Stimulated activated CD8-positive, alpha-beta memory T cell treated with anti-CD3 and anti-CD28 coated beads, Interleukin-7, amount 100 ng/mL, for 1 hour (primary cell): ENCODE measurements at regions not wholly inside any gene's neighbourhood (a gene's known extent, or its start where the extent isn't known, plus 50 kb on each side); places are given as distances from the start of the nearest gene placed in this dataset.

Experiments
- DNase-seq, 2 donors: peaks; one replicate each; pipeline ENCODE4 v3.0.0-alpha.2; 2020; ENCODE audit warnings: low read depth in 2 of 2

DNA sequence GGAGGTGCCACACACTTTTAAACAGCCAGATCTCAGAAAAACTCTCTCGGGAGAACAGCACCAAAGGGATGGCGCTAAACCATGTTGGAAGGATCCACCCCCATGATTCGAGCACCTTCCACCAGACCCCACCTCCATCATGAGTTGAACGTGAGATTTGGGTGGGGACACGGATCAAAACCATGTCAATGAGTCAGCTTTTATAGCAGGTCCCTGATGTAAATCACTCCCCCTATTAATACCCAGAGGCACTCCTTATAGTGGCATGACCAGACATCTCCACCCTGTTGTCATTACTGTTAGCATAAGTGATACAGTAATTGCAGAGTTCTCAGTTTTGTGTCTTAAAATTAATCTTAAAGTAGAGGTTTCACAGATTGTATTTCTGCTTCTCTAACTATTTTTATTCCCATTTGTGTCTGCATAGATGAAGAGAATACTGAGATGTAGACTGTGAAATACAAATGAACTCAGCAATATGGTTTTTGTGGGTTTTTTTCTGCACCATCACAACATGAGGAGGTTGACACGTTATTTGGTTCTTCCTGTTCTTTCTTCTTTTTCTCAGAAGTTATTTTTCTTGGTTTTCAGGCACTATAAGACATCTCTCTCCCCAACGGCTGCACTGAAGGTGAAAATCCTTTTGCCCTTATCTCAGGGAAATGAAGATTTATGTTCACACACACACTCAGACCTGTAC is 218.2 kb downstream of the ARL4C start:
- DNase-seq: no peak

DNA sequence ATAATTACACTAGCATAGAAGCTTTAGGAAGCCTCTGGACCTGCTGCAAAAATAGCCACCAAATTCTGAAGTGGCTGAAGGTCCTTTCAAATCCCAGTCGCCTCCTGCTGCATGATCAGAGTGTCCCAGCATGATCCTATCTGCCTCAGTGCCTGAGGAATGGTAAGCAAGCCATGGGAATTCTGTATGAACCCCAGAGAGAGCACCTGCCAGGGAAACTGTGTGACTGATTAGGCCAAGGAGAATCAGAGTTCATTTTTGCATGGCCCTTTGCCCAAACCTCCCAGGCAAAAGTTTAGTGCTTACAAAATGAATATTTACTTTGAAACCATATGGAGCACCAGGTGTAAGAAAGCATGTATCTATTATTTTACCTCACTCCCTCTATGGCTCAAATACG is 221.4 kb downstream of the ARL4C start:
- DNase-seq: no peak

DNA sequence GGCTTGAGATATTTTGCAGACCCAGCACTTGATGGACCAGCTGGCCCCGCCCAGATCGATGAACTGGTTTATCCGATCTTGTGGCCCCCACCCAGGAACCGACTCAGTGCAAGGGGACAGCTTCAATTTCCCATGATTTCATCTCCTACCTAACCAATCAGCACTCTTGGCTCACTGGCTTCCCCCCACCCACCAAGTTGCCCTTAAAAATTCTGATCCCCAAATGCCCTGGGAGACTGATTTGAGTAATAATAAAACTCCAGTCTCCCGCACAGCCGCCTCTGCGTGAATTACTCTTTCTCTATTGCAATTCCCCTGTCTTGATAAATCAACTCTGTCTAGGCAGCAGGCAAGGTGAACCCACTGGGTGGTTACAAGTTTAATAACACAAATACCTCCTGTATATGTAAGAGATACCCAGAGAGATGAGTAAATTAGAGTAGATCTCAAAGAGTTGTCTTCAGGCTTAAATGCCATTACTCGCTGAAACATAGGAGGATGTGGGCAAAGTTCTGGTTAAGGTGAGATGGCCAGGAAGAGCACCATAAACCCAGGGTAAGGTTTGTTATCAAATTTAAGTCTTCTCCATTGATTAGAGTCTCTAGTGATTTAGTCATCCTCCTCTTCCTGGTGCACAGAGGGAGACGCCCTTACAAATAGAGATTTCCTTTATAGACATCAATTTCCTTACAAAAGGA is 222.8 kb downstream of the ARL4C start:
- no peak for DNase-seq

DNA sequence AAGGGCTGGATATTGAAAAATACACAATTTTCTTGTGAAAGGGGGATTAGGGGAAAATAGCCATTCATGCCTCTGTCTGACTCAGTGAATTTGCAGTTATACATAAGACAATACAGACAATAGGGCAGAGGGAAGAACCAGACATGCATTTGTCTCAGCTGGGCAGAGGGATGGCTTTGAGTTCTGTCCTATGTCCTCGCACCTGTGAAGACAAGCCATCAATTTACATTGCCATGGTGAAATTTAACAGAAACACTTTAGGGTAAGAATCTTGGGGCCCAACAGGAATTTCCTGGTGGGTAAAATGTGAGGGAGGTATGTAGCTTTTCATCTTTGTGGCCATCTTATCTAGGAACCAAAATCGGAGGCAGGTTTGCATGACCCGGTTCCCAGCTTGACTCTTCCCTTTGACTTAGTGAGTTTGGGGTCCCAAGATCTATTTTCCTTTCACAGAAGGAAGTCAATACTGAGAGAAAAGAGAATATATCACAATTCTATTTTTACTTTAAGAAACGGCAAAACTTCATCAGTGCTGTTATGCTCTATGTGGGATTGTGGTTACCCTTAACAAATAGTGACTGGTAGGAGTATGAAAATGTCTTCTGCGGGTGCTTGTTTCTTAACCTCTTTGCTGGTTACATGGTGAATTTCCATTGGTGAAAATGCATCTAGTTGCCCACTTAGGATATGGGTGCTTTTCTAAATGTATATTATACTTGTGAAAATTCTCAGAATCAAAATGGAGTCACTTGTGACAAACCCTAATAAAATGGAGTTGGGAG is 221.8 kb downstream of the SPP2 start:
- DNase-seq: no peak

DNA sequence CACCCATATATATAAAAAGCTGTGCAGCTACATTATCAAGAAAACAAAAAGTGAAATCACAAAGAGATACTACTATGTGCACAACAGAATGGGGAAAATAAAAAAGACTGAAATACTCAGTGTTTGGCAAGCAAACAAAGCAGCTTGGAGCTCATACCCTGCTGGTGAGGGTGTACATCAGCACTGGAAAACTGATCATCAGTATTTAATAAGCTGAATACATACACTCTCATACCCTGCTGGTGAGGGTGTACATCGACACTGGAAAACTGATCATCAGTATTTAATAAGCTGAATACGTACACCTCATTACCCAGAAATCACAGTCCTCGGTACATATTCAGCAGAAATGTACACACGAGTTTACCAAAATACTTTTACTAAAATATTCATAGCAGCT is 220.8 kb downstream of the SPP2 start:
- DNase-seq: no peak

DNA sequence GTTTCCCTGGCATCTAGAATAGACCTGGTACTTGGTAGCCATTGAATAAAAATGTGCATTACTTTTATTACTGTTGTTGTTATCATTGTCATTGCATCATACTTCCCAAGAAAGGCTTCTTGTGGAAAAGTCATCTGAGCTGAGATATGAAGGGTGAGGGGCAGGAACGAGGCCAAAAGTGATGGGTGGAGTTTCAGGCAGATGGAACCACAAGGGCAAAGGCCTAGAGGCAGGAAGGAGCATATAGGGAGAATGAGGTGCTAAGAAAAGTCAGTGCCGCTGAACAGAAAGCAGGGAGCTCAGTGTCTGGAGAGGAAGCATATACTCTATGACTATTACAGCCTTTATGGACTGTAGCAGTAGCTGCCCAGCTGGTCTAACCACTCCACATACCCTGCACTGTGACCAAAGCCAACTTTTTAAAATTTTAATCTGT is 219.3 kb downstream of the SPP2 start:
- no peak for DNase-seq

DNA sequence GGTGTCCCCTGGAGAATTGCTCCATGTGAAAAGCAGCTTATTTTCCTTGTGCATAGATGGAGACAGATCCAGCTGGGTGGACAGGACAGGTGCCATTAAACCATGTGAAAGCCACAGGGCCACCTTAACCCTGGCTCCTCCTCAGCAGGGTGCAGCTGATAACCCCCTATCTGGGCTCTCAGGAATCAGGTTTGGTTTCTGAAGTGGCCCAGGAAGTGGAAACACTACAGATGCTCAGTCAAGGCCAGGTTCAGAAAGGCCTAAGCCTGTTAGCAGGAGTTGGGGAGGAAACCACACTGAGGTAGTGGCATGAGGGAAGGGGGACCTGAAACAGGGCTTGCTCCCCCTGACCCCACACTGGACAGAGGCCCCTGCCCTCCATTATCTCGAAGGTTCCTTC is 217.0 kb downstream of the SPP2 start:
- no peak for DNase-seq

DNA sequence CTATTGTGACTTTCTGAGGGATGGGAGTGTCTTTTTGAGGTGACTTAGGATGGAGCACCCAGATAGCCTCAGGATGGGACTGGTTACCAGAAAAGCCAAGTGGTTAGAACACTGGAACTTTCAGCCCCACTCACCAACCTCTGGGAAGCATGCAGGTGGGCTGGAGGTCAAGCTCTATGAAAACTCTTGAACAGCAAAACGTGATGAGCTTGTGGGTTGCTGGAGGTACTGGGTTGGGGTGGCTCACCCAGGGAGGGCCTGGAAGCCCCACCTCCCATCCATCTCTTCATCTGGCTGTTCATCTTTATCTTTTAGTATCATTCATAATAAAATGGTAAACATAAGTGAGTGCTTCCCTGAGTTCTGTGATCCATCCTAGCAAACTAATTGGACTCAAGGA is 216.4 kb downstream of the SPP2 start:
- no peak for DNase-seq

DNA sequence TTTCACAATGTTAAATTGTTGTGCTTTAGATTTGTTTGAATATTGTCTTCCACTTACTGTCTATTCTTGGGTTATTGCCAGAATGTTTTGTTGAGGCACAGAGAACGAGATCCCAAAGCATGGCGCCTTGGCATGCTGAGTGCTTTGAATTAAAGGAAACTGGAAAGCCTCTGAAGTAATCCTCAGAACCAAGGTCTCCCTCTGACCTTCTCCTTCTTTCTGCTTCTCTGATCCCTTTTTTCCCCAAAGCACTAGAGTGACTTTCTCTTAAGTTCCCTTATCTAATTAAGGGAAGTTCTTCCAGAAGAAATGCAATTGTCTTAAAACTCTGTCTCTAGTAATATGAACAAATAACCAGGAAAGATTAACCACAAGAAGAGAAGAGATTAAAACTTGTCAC is 214.7 kb downstream of the SPP2 start:
- no peak for DNase-seq

DNA sequence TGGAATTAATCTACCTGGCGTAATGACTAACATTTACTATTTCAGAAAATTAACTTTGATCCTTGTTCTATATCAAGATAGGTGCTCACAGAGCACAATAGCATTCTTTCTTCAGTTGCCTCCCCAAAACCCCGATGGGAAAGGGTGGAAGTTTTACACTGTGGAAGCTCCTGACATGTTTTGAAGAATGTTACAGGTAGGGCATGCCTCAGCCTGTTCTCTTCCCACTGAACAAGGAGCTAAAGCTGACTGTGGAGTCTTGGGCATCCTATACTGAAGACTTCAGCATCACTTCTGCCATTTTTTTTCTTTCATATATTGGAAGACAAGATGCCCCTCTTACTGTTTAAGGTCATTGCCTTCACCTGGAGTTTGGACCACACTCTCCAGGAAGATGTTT is 211.2 kb downstream of the SPP2 start:
- DNase-seq: no peak

DNA sequence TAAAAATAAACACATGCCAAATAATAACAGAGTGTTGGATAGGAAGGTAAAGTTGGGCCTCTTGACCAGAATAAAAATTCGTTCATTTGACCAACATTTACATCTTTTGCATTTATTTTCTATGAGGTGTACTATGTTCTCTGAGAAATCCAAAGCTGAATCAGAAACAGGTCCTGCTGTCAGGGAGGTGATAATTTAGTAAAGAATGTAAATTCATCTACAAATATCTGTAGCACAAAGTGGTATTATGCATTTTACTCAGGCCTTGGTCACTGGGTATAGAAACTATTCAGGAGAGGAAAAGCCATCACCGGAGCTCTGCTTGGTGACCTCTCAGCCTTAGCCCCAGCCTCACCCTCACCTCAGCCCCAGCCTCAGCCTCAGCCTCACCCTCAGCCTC is 208.9 kb downstream of the SPP2 start:
- DNase-seq: no peak

DNA sequence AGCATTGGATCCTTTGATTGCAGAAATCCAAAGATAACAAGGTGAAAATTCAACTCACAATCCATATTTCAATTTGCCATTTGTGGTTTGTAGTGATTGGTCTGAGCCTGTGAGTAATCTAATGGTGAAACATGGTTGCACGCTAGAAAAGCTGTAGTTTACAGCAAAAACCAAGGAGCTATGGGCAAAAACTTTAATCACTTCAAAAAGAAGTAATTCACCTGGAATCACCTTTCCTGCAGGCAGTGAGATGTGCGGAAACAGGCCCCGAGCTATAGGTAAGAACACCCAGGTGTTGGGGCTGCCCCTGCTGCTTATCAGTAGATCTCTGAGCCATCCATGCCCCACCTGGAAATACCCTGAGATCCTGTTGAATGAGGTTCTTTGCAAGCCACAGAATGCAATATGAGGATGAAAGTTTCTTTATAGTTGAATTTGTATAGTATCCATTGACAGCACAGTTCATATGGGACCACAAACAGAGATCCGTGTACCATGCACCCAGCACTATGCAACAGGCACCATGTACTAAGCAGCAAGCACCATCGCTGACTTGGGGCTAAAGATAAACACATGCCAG is 208.2 kb downstream of the SPP2 start:
- DNase-seq: no peak

DNA sequence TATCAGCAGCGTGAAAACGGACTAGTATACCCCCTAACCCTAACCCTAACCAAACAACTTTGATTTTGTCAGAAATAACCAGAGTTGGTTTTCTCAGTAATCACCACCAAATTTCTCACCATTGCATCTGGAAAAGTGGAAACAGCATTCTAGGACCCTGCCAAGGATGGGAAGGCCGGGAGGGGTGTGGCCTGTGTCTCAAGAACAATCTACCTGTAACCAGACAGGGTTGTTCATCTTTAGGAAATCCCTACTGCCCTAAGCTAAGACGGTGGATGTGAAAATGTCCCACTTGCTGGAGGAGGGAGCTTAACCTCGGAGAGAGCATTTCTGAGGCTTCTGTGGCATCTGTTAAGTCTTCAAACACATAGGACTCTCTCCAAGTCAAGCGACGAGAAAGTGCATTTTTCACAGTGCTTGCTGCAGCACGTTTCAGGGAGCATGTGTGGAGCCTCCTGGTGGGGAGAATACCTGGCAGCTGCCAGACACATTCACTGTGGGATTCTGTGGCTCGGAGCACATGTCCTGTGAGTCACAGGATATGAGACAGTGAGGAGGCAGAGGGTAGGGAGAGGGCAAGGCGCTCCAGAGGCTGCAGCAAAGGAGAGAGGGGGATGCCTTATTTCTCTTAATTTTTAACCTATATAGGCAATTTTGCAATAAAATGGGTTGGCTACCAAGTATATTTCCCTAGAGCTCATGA is 207.5 kb downstream of the SPP2 start:
- no peak for DNase-seq

DNA sequence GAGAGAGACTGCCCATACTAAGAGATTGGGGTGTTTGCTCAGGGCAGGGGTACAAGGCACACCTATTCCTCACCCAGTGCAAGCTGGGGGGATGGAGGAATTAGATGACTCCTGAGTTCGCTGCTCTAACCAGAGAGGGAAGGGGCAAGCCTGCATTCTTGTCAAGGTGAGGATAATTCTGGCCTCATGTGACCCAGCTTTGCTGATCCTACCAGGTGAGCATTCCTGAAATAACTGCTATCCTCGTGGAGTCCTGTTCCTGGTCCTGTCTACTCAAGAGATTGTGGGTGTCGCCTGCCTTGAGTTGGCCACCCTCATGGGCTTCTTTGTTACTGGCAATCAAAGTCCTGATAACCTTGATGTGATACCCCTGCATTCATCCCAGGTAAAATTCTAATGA is 206.0 kb downstream of the SPP2 start:
- no peak for DNase-seq

DNA sequence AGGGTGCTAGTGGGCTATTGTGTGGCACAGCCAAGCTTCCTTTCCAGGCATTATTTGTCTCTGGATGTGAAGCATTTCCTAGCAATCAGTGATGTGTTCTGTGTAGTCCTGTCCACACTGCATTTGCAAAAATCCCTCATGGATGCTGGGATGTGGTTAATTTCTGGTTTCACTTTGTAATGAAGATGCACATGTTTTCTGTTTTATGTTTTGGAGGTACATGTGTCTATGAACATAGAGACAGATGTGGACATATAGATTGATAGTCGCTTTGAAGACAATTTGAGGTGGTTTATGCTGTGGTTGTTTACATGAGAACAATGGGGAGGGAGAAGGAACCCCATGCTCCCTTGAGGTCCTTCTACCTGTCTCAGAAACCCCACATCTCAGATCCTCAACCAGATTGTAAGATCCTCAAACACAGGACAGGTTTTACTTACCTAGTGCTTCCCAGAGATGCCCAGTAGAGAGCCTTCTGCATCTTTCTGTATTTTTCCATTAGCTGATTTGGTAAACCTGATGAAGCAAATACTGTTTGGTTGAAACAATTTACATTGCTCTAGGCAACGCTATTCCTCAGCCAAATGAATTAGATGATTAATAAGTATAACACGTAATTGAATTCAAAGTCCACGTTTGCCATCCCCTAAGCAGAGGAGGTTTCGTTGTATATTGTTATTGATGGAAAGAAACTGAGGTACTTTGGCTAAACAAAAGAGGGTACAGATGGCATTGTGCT is 204.4 kb downstream of the SPP2 start:
- no peak for DNase-seq

DNA sequence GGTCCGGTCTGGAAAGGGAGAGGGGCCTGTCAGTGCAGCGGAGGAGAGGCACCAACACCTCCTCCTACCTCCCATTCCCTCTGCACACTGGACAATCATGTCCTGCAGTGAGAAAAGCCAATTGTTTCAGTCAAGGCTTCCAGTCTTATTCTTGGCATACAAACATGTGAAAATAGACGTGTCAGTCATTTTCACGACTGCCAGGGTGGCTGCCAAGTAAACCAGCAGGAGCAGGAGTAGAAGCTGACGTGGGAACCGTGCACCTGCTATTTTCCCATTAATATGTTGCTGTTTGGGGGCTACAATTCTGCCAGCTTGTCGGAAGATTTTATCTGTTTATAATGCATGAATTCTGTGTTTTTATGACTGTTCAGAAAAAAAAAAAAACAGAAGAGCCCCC is 202.3 kb downstream of the SPP2 start:
- DNase-seq: no peak

DNA sequence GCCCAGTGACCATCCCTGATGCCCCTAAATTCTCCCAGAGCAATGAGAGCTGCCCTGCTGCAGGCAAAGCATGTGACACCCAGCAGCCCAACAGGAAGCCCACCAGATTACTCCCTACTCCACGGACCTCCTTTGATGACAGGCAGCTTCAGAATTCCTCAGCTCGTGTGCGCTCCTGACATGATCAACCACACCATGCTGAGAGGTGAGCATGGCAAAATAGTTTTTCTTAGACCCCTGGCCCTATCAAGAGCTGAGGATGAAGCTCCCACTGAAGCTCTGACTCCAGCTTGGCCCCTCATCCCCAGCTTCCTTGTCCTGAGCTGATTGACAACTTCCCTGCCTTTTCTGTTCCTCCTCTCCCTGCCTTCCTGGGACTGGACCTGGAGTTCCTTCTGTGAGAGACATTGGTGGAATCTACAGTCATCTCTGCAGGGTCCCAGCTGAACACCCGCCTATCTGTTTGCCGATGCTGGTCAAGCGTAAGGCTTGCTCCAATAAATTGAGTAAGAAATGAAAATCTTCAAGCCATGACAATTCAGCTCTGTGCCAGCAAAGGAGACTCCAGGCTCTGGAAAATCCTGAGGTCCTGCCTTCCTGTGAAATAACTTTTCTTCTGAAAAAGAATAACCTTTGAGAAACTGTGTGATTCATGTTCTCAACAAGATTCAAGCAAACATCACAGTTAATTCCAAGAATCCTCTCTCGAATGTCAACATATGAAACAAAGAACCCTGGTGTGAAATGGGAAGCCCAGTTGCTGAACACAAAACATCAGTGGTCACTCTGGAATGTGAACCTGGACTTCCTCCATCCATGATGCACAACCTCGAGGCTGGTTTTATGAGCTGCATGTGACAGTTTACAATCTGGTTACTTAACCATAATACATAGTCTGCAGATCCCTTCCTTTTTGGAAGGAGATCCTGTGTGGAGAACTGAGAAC is 201.1 kb downstream of the SPP2 start:
- DNase-seq: no peak

DNA sequence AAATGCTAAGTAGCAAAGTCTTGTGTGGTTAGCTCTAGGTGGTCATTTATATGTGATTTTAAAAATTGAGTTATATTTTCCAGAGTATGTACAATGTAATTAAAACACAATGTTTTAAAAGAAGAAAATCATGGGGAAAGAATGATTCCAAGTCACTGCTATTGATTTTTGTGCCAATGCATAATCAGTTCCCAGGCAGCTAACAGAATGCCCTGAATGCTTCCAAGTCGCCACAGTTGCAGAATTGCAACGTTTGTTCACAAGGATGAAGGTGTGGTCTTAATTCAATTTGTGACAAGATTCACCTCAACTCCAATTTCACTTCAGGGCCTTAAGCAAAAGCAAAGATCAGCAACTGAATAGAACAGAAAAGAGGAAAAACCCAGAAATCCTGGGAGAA is 200.4 kb downstream of the SPP2 start:
- DNase-seq: no peak

DNA sequence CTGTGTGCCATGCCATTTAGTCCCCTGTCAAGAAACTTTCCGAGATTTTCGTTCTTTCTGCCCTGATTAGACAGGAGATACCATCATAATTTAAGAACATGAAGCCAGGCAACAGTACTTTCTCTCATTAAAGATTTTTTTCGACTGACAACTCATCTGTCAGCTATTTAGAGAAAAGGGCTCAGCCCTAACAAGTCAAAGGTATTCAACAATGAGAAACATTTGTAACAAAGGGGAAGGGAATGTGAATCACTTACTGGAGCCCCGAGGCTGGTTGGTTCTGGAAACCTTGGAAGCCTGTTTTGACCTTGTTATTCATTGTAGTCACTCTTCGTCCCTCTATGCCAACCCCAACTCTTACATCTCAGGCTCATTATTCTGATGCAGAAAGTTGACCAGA is 199.4 kb downstream of the SPP2 start:
- no peak for DNase-seq
